ENCODE measurements at regions not wholly inside any gene's neighbourhood (a gene's known extent, or its start where the extent isn't known, plus 50 kb on each side); places are given as distances from the start of the nearest gene placed in this dataset.

GRCh38 chr9:87428659-87429058, 69.0 kb upstream of the DAPK1 start:
- Histone ChIP-seq H3K27me3 (no peaks in the 10 kb centered on the region), H3K4me1 (peaks cover 32% of the 10 kb centered on the region), H3K9me3 (no peaks in the 10 kb centered on the region), H3K36me3 (replicated peaks in 1 of 2; ENCODE audit: insufficient read depth in 1 of 2, low read depth in 2 of 2) (no peaks in the 10 kb centered on the region), H3K27ac (peak overlapping the region in 2 of 4 donors; percentile 3 to 46), H3K4me3 (no peak overlapping the region)
- no peak for TF ChIP-seq POLR2A (IDR thresholded peaks at IDR 0.05)
- TF ChIP-seq CTCF (IDR thresholded peaks at IDR 0.05): no peak
- peak; percentile 56 to 75 (median 69) for DNase-seq
- peak; percentile 69 for ATAC-seq
- intact Hi-C loops (cut with DNase I): no loop called here
- 14 to 34% methylated on average over 3 of the region's 3 CpGs for WGBS, 2 donors

DNA sequence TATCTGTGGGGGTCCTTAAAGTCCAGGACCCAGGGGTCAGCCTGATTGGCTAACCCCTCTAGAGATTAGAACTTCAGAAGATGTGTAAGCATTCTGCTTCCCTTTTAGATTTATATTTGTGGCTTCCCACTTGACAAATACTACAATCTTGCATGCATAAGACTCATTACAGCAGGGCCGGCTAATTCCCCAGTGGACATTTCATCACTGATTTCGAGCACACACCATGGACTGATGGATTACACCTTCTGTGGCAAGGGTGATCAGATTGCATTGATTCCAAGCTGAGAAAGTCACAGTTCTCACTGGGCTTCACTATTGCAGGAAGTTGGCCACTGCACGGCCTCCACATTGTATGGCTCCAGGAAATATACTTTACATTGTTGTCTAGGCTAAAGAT, 65.8 kb upstream of the DAPK1 start:
- no peaks in the 10 kb centered on the region for H3K9me3 ChIP-seq
- no peak overlapping the region for H3K27ac ChIP-seq
- H3K4me1 ChIP-seq: peaks cover 21% of the 10 kb centered on the region
- H3K36me3 ChIP-seq (replicated peaks in 1 of 2; ENCODE audit: insufficient read depth in 1 of 2, low read depth in 2 of 2): no peaks in the 10 kb centered on the region
- TF ChIP-seq POLR2A (IDR thresholded peaks at IDR 0.05): no peak
- no peak for TF ChIP-seq CTCF (IDR thresholded peaks at IDR 0.05)
- DNase-seq: no peak
- H3K27me3 ChIP-seq: no peaks in the 10 kb centered on the region
- intact Hi-C loops (cut with DNase I): no loop called here
- H3K4me3 ChIP-seq: no peak overlapping the region
- WGBS, 2 donors: 83 to 91% methylated on average over 3 of the region's 3 CpGs
- no peak for ATAC-seq

- H3K9me3 ChIP-seq: no peaks in the 10 kb centered on the region
- intact Hi-C loops (cut with DNase I): no loop called here
Measured at GRCh38 chr9:87433853-87434252, 63.8 kb upstream of the DAPK1 start.

GRCh38 chr9:87434366-87434765, 63.3 kb upstream of the DAPK1 start:
- Histone ChIP-seq H3K27me3 (no peaks in the 10 kb centered on the region), H3K36me3 (replicated peaks in 1 of 2; ENCODE audit: insufficient read depth in 1 of 2, low read depth in 2 of 2) (no peaks in the 10 kb centered on the region), H3K4me1 (peaks cover 2% of the 10 kb centered on the region), H3K9me3 (no peaks in the 10 kb centered on the region), H3K27ac (no peak overlapping the region), H3K4me3 (no peak overlapping the region)
- ATAC-seq (no peak), DNase-seq (no peak)
- TF ChIP-seq CTCF (IDR thresholded peaks at IDR 0.05): no peak
- no peak for TF ChIP-seq POLR2A (IDR thresholded peaks at IDR 0.05)
- intact Hi-C loops (cut with DNase I): no loop called here
- 86 to 91% methylated on average over 4 of the region's 4 CpGs for WGBS, 2 donors

More at GRCh38 chr9:87433853-87434252, 63.8 kb upstream of the DAPK1 start:
- Histone ChIP-seq H3K27me3 (no peaks in the 10 kb centered on the region), H3K36me3 (replicated peaks in 1 of 2; ENCODE audit: insufficient read depth in 1 of 2, low read depth in 2 of 2) (no peaks in the 10 kb centered on the region), H3K4me3 (no peak overlapping the region), H3K4me1 (peaks cover 7% of the 10 kb centered on the region), H3K27ac (no peak overlapping the region)
- DNase-seq (no peak), ATAC-seq (no peak)
- TF ChIP-seq POLR2A (IDR thresholded peaks at IDR 0.05) (no peak), CTCF (IDR thresholded peaks at IDR 0.05) (no peak)
- 100% methylated on average over 1 of the region's 1 CpG for WGBS, 2 donors

GRCh38 chr9:87435189-87435880, 62.3 kb upstream of the DAPK1 start:
- no peaks in the 10 kb centered on the region for H3K27me3 ChIP-seq
- no peak for TF ChIP-seq CTCF (IDR thresholded peaks at IDR 0.05)
- TF ChIP-seq POLR2A (IDR thresholded peaks at IDR 0.05): no peak
- DNase-seq (no peak), ATAC-seq (no peak)
- WGBS, 2 donors: 79 to 85% methylated on average over 6 of the region's 6 CpGs
- H3K4me1 ChIP-seq: no peaks in the 10 kb centered on the region
- H3K27ac ChIP-seq: no peak overlapping the region
- intact Hi-C loops (cut with DNase I): no loop called here
- H3K36me3 ChIP-seq (replicated peaks in 1 of 2; ENCODE audit: insufficient read depth in 1 of 2, low read depth in 2 of 2): no peaks in the 10 kb centered on the region
- H3K9me3 ChIP-seq: no peaks in the 10 kb centered on the region
- no peak overlapping the region for H3K4me3 ChIP-seq
